ENCODE measurements at regions not wholly inside any gene's neighbourhood (a gene's known extent, or its start where the extent isn't known, plus 50 kb on each side); places are given as distances from the start of the nearest gene placed in this dataset.

DNA sequence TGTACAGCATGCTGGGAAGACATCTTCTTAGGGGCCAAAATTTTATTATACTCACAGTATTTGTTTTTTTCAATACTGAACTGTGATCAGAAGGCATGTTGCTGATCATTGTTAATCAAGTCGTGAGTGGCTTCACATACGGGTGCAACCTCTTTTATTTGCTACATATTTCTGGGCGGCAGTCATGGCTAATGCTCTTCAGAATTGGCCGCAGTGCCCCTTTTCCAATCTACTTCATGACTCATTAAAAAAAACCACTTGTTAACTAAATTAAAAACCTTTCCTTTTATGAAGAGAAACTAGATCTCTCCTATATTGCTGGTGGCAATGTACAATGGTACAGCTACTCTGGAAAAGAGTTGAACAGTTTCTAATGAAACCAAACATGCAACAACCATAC is 101.5 kb upstream of the C1GALT1C1 start:
- TF ChIP-seq EZH2 (IDR thresholded peaks at IDR 0.05; ENCODE audit: borderline replicate concordance, low read depth, low read length, severe bottlenecking) (no peak), FOS (IDR thresholded peaks at IDR 0.05; ENCODE audit: borderline replicate concordance, insufficient read depth, low read length) (no peak), POLR2AphosphoS5 (IDR thresholded peaks at IDR 0.05; ENCODE audit: insufficient read depth, low read depth, low read length) (no peak)
- TF ChIP-seq, protein P1, sequence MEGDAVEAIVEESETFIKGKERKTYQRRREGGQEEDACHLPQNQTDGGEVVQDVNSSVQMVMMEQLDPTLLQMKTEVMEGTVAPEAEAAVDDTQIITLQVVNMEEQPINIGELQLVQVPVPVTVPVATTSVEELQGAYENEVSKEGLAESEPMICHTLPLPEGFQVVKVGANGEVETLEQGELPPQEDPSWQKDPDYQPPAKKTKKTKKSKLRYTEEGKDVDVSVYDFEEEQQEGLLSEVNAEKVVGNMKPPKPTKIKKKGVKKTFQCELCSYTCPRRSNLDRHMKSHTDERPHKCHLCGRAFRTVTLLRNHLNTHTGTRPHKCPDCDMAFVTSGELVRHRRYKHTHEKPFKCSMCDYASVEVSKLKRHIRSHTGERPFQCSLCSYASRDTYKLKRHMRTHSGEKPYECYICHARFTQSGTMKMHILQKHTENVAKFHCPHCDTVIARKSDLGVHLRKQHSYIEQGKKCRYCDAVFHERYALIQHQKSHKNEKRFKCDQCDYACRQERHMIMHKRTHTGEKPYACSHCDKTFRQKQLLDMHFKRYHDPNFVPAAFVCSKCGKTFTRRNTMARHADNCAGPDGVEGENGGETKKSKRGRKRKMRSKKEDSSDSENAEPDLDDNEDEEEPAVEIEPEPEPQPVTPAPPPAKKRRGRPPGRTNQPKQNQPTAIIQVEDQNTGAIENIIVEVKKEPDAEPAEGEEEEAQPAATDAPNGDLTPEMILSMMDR (IDR thresholded peaks at IDR 0.05; ENCODE audit: extremely low read depth in 1 of 2, insufficient read depth in 1 of 2, low read depth in 1 of 2, low read length in 2 of 2): no peak
